Right cardiac atrium (tissue), 5 donors: ENCODE measurements at regions not wholly inside any gene's neighbourhood (a gene's known extent, or its start where the extent isn't known, plus 50 kb on each side); places are given as distances from the start of the nearest gene placed in this dataset.

ENCODE experiments used
- ATAC-seq, 2 donors: fragments of 200-7000 bp; cut with Tn5 transposase; one replicate each; pipeline versions ENCODE4 v1.8.0 to v1.9.1; 2020; ENCODE audit warnings: moderate library complexity in 2 of 2, mild to moderate bottlenecking in 1 of 2
- DNase-seq, 3 donors: peaks; one replicate each; pipeline ENCODE4 v3.0.0-alpha.2; 2020
- H3K27ac ChIP-seq: one replicate; pipeline ENCODE4 v1.5.1; 2013; ENCODE audit warnings: mild to moderate bottlenecking, low read length, control low read depth, moderate library complexity
- H3K27me3 ChIP-seq: one replicate; pipeline ENCODE4 v1.6.1; 2013; ENCODE audit not compliant: control insufficient read depth, insufficient read depth
- H3K4me1 ChIP-seq: one replicate; pipeline ENCODE4 v1.6.1; 2013; ENCODE audit warnings: low read length; ENCODE audit not compliant: control insufficient read depth, insufficient read depth
- H3K4me3 ChIP-seq: one replicate; pipeline ENCODE4 v1.5.1; 2013; ENCODE audit warnings: low read length, control low read depth
- H3K9me3 ChIP-seq: one replicate; pipeline ENCODE4 v1.6.1; 2013; ENCODE audit warnings: low read length; ENCODE audit not compliant: control insufficient read depth
- WGBS: extraction: QIAGEN DNeasy Blood & Tissue Kit; methylation state at CpG from one replicate; pipeline ENCODE4 v1.1.7; 2013; 5-methylcytosine and 5-hydroxymethylcytosine counted together
- intact Hi-C, 4 donors: fragments of 100-400 bp; cut with DNase I; formaldehyde crosslinking; loops; one replicate each; pipeline versions ENCODE4 v1.11.0 to v1.14.0; 2022 to 2023
- donor health status: healthy with polysubstance abuse.
- donor health status: DM: no; HTN: yes; CAD: no.
- donor health status: DM: no; HTN: no; CAD: no.
- donor health status: DM: no; HTN: yes; CAD: no; lungs with severe emphysema.
- donor health status: DM: yes; HTN: yes; CAD: no.

DNA sequence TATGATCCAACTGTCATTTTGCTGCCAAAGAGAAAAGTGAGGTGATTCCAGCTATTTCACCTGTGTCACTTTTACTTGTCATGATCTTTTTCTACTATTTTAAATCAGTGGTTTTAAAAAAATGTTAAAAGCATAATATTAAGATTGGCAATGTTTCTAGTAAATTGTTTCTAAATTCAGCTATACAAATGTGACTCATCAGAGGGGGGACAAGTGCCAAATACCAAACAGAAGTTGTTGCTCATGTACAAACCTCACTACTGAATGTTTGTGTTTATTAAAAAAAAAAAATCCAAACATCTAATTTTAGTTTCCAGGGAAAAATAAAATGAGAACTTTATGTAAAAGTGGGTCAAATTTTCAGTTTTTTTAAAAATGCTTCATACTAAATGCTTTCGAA, 346.2 kb upstream of the SNX7 start:
- WGBS, result 49% methylated on average over 1 of the region's 1 CpG
- no peak for DNase-seq
- ATAC-seq, result no peak
- Histone ChIP-seq H3K27me3 (no peaks in the 10 kb centered on the region), H3K9me3 (no peaks in the 10 kb centered on the region), H3K27ac (no peak overlapping the region), H3K4me1 (no peaks in the 10 kb centered on the region), H3K4me3 (no peak overlapping the region)
- intact Hi-C loops, result no loop called here

DNA sequence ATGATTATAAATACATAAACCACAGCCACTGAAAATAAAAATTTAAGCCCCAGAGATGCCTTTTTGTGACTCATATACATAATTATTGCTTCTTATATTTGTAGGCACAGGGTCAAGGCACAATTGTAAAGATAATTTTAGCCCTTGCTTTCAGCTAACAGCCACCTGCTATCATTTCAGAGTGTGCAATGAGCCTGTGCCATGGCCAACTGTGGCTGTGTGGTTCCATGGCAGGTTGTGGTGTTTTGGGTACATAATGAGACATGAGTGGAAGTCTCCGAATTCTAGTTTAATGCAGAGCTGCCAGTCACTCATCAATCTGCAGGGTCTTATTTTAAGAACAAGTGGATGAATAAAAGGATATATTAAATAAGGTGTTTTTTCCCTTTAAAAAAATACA, 346.9 kb upstream of the SNX7 start:
- DNase-seq, result no peak
- H3K9me3 ChIP-seq, result no peaks in the 10 kb centered on the region
- no peaks in the 10 kb centered on the region for H3K4me1 ChIP-seq
- ATAC-seq, result no peak
- H3K4me3 ChIP-seq, result no peak overlapping the region
- H3K27ac ChIP-seq, result no peak overlapping the region
- no peaks in the 10 kb centered on the region for H3K27me3 ChIP-seq
- WGBS, result 92% methylated on average over 1 of the region's 1 CpG
- intact Hi-C loops, result no loop called here

DNA sequence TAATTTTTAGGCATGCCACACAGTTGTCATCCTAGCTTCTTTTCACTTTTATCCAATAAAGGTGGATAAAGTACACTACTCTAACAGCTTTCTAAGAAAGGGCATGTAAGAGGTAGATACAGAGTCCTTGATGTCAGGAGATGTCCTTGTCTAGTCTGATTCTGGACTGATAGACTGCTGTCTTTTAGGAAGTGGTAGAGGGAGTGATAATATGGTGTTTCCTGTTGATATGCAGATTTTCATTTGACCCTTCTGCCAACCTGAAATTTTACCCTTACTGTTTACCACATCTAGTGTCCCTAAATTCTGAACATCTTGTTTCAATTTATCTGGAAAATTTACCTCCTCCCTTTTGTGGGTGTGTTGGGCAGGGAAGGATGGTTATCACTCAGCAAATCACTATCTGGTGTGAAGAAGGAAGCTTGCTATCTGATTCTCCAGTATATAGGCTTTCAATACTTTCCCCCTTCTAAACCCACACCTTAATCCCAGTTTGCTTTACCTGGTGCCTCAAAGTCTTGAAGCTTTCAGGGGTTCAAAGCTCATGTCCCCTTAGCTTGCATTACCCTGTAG, 354.9 kb upstream of the SNX7 start:
- intact Hi-C loops, result no loop called here
- H3K4me3 ChIP-seq, result no peak overlapping the region
- H3K27me3 ChIP-seq, result no peaks in the 10 kb centered on the region
- DNase-seq (no peak), ATAC-seq (no peak)
- no peaks in the 10 kb centered on the region for H3K4me1 ChIP-seq
- H3K27ac ChIP-seq, result no peak overlapping the region
- H3K9me3 ChIP-seq, result no peaks in the 10 kb centered on the region

DNA sequence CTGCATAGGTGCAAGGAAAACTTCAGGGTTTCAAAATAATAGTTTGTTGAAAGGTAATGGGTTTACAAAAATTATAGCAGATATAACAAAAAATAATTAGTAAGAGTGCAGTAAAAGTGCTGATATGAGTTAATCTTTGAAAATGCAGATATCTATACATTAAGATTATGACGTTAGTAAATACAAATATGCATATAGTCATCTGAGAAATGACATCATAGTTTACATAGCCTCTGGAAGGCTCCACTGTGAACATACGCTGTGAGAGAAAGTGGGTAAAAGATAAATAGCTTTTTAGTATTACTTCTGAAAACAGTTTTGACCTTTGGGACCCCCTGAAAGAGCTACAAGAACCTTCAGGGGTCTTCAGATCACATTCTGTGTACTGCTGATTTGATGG, 356.2 kb upstream of the SNX7 start:
- no peak overlapping the region for H3K27ac ChIP-seq
- DNase-seq (no peak), ATAC-seq (no peak)
- no peaks in the 10 kb centered on the region for H3K9me3 ChIP-seq
- H3K27me3 ChIP-seq, result no peaks in the 10 kb centered on the region
- 49% methylated on average over 2 of the region's 2 CpGs for WGBS
- H3K4me3 ChIP-seq, result no peak overlapping the region
- intact Hi-C loops, result no loop called here
- H3K4me1 ChIP-seq, result no peaks in the 10 kb centered on the region

DNA sequence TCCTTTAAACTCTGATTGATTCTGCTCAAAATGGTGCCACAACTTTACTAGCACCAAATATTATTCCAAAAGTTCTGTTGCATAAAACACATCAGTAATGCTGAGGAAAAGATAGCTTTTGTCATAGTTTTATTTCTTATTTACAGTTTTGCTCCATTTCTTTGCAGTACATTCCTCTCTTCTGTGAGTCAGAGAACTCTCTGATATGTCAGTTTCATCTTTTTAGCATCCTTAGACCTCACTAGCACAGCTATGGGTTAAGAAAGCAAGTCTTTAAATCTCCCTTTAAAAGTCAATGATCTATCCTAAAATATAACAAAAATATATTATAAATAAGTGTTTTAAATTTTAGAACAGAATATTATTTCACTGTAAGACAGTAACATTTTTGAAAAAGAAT, 356.6 kb upstream of the SNX7 start:
- no peaks in the 10 kb centered on the region for H3K9me3 ChIP-seq
- H3K4me1 ChIP-seq, result no peaks in the 10 kb centered on the region
- intact Hi-C loops, result no loop called here
- H3K27me3 ChIP-seq, result no peaks in the 10 kb centered on the region
- H3K4me3 ChIP-seq, result no peak overlapping the region
- ATAC-seq (no peak), DNase-seq (no peak)
- H3K27ac ChIP-seq, result no peak overlapping the region

DNA sequence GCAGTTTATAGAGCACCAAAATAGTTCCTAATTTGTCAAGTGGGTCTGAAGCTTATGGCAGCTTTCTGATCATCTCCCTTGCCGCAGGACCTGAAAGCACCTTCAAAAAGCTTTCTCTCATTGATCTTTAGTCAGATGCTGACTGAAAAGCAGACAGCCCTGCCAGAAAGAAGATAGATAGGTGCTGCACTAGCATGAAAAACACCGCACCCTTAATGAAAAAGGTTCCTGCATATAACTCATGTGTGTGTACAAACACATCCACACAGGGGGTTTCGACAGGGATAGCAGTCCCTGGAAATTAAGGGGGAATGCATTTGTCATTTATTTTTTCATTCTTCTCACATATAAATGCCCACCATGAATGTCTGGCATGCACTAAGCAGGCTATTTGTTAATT, 361.7 kb upstream of the SNX7 start:
- Histone ChIP-seq H3K27me3 (no peaks in the 10 kb centered on the region), H3K27ac (no peak overlapping the region), H3K9me3 (no peaks in the 10 kb centered on the region), H3K4me1 (no peaks in the 10 kb centered on the region), H3K4me3 (no peak overlapping the region)
- intact Hi-C loops, result no loop called here
- WGBS, result 72% methylated on average over 3 of the region's 3 CpGs
- no peak for DNase-seq
- ATAC-seq, result no peak

DNA sequence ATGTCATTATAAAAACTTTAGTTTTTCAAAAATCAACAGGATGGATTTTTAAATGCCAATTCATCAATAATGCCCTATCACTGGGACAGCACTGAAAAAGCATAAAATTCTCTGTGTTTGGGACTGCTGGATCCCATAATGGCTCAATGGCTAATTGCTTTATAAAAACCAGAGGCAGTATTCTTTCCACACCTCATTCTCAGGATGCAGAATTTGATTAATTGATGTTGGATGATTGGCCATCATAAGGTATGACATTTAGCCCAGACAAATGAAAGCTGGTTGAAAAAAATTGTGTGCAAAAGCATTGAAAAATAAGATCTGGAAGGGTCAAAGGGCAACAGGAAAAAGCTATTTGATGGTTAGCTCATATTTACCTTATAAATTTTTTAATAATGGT, 362.2 kb upstream of the SNX7 start:
- Histone ChIP-seq H3K27me3 (no peaks in the 10 kb centered on the region), H3K27ac (no peak overlapping the region), H3K4me1 (no peaks in the 10 kb centered on the region), H3K9me3 (no peaks in the 10 kb centered on the region), H3K4me3 (no peak overlapping the region)
- intact Hi-C loops, result no loop called here
- ATAC-seq (no peak), DNase-seq (no peak)

DNA sequence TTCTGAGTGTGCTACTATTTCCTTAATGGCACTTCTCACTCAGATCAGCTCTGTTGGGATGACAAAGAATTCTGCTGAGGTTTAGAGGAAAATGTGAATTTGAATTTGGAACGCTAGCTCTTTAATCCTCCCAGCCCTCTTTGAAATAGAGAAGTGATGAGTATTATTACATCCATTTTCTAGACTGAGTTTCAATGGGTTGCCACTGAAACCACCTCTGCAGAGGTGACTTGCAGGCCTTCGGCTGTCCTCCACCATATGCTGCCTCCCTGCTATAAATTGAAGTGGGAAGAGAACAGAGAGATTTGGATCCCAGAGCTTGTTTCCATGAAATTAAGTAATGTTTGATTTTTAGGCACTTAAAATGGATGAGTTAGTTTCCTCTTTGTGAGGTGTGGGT, 363.2 kb upstream of the SNX7 start:
- Histone ChIP-seq H3K27ac (no peak overlapping the region), H3K9me3 (no peaks in the 10 kb centered on the region), H3K4me3 (no peak overlapping the region), H3K4me1 (no peaks in the 10 kb centered on the region), H3K27me3 (no peaks in the 10 kb centered on the region)
- DNase-seq (no peak), ATAC-seq (no peak)
- intact Hi-C loops, result no loop called here
- 84% methylated on average over 2 of the region's 2 CpGs for WGBS

DNA sequence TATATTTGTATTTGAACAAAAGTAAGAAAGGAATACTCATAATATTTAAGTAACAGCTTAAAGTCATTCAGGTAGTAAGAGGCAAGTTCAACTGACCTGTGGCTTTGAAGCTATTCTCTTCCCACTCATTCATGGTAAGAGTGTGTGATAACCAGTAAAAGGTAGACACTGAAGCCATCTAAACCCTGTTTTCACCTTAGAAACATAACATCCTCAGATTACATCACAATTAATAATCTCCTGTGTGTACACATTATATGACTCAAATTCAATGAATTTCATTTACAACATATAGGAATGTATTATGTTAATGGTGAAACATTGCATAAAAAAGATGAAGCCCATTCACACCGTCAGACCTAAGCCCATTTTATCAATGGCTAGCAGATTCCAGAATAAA, 364.8 kb upstream of the SNX7 start:
- no peak overlapping the region for H3K27ac ChIP-seq
- H3K4me3 ChIP-seq, result no peak overlapping the region
- H3K4me1 ChIP-seq, result no peaks in the 10 kb centered on the region
- no peak for DNase-seq
- intact Hi-C loops, result no loop called here
- H3K27me3 ChIP-seq, result no peaks in the 10 kb centered on the region
- ATAC-seq, result no peak
- WGBS, result 83% methylated on average over 1 of the region's 1 CpG
- H3K9me3 ChIP-seq, result no peaks in the 10 kb centered on the region

DNA sequence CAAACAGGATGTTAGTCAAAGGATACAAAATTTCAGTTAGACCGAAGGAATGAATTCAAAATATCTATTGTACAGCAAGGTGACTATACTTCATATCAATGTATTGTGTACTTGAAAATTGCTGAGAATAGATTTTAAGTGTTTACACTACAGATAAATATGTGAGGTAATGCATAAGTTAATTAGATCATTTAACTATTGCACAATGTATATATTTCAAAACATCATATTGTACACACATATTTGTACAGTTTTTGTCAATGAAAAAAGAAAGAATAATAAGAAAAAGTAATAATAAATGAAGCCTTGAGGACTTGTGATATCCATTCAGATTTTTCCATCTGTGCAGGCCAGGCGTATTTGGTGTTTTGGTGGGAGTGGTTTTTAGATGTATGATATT, 367.4 kb upstream of the SNX7 start:
- no peak for DNase-seq
- WGBS, result 89% methylated on average over 2 of the region's 2 CpGs
- intact Hi-C loops, result no loop called here
- Histone ChIP-seq H3K27ac (no peak overlapping the region), H3K4me3 (no peak overlapping the region), H3K27me3 (no peaks in the 10 kb centered on the region), H3K4me1 (no peaks in the 10 kb centered on the region), H3K9me3 (no peaks in the 10 kb centered on the region)
- no peak for ATAC-seq

DNA sequence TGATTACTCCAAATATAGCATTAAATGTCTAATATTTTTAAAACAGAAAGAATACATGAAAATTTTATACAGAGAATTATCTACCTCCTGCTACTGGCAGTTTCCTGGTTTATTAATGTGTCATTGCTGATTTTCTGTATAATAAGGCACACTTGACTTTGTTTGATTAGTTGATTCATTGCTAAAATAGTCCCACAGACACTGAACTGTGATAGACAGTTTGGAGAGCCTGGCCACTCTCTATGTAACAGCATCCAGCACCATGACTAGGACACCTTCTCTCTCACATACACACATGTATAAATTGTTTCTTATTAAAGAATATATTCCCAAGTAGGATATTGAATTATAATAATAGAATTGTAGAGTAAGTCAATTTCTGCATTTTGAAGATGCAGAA, 368.5 kb upstream of the SNX7 start:
- Histone ChIP-seq H3K27me3 (no peaks in the 10 kb centered on the region), H3K4me3 (no peak overlapping the region), H3K9me3 (no peaks in the 10 kb centered on the region), H3K27ac (no peak overlapping the region), H3K4me1 (no peaks in the 10 kb centered on the region)
- DNase-seq, result no peak
- intact Hi-C loops, result no loop called here
- no peak for ATAC-seq

DNA sequence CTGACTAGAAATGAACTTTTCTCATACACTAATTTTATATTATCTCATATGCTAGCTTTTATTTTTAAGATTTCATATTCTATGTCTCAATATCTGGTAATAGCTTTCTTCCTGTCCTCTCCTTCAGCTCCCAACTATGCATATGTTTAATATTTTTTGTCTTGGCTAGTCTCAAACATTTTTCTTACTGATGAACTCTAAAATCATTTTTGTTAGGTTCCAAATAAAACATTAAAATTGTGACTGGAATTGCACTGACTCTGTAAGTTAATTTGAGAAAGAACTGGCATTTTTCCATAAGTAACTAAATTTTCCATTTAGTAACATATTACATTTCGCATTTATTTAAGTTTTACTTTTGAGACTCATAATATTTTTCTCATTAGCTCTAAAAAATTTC, 368.5 kb upstream of the DPYD start:
- no peak overlapping the region for H3K4me3 ChIP-seq
- DNase-seq (no peak), ATAC-seq (no peak)
- H3K27me3 ChIP-seq, result no peaks in the 10 kb centered on the region
- no peak overlapping the region for H3K27ac ChIP-seq
- intact Hi-C loops, result no loop called here
- H3K9me3 ChIP-seq, result no peaks in the 10 kb centered on the region
- WGBS, result 62% methylated on average over 1 of the region's 1 CpG
- H3K4me1 ChIP-seq, result no peaks in the 10 kb centered on the region
